GM11168 (cell line): ENCODE measurements at regions not wholly inside any gene's neighbourhood (a gene's known extent, or its start where the extent isn't known, plus 50 kb on each side); places are given as distances from the start of the nearest gene placed in this dataset.
"Not testable (repeated sequence)": the region's sequence is repeated elsewhere in the genome, so short reads cannot be mapped to it uniquely, and the experiment has no call there.

Experiments
- in situ Hi-C: fragments of 300-500 bp; cut with MboI; formaldehyde crosslinking; loops from one replicate; pipeline ENCODE4 v1.12.0; 2022; ENCODE audit warnings: low sequenced_read_pairs; ENCODE audit not compliant: unreplicated experiment

GRCh38 chr11:116678887-116679286 lies 93.9 kb downstream of the BUD13 start:
- in situ Hi-C loops = no loop called here

DNA sequence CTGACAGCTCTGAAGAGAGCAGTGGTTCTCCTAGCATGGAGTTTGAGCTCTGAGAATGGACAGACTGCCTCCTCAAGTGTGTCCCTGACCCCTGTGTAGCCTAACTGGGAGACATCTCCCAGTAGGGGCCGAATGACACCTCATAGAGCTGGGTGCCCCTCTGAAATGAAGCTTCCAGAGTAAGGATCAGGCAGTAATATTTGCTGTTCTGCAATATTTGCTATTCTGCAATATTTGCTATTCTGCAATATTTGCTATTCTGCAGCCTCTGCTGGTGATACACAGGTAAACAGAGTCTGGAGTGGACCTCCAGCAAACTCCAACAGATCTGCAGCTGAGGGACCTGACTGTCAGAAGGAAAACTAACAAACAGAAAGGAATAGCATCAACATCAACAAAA lies 105.5 kb downstream of the BUD13 start:
- in situ Hi-C loops = not testable (repeated sequence)

DNA sequence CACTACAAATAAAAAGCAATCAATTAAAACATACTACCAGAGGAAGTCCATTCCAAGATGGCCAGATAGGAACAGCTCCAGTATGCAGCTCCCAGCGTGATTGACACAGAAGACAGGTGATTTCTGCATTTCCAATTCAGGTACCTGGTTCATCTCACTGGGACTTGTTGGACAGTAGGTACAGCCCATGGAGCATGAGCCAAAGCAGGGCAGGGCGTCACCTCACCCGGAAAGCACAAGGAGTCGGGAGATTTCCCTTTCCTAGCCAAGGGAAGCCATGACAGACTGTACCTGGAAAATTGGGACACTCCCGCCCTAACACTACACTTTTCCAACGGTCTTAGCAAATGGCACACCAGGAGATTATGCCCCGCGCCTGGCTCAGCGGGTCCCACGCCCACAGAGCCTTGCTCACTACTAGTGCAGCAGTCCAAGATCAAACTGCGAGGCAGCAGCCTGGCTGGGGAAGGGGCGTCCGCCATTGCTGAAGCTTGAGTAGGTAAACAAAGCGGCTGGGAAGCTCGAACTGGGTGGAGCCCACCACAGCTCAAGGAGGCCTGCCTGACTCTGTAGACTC lies 106.0 kb downstream of the BUD13 start:
- in situ Hi-C loops = not testable (repeated sequence)

DNA sequence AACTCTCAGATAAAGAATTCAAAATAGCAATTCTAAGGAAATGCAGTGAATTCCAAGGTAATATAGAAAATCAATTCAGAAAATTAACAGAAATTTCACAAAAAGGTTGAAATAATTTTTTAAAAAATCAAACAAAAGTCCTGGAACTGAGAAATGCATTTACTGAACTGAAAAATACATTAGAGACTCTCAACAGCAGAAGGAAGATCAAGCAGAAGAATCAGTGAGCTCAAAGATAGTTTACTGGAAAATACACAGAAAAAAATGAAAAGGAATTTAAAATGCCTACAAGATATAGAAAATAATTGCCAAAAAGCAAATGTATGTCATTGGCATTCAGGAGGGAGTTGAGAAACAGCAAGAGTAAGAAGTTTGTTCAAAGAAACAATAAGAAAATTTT lies 107.3 kb downstream of the BUD13 start:
- in situ Hi-C loops = no loop called here

DNA sequence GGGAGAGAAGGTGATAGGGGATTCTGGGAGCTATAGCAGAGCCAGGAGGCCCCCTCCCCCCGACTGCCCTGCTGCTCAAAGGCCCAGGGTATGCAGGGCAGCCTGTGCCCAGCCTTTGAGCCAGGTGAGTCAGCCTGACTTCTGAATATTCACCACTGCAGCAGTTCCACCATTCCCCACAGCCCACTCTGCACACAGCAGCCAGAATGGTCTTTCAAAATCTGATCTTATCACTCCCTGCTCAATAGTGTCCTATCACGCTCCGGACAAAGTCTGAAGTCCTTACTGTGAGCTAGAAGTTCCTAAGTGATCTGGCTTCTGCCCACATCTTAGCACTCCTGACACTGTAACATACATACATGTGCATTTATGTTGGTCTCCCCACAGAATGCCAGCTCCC lies 111.7 kb downstream of the BUD13 start:
- in situ Hi-C loops = no loop called here

GRCh38 chr11:116660011-116660410 lies 112.8 kb downstream of the BUD13 start:
- in situ Hi-C loops = no loop called here

GRCh38 chr11:116658876-116659535 lies 113.8 kb downstream of the BUD13 start:
- in situ Hi-C loops = no loop called here

- in situ Hi-C loops = no loop called here
Observed at GRCh38 chr11:116657842-116658825, 114.7 kb downstream of the BUD13 start.

DNA sequence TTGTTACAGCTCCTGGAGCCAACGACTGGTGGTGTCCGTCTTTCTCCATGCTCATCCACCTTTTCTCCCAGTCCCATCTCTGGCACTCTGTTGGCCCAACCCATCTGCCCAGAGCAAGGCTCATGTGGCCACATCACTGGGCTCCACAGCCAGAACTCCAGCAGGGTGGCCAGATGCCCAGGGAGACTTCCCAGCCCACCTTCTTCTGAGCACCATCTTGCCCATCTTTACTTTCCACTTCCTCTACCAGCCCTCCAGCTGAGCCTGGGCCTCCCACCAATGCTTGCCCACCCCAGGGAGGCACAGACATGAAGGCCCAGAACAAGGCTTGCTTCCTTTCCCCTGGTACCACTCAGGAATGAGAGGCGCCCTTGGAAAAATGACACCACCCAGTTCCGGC lies 116.8 kb downstream of the BUD13 start:
- in situ Hi-C loops = no loop called here

DNA sequence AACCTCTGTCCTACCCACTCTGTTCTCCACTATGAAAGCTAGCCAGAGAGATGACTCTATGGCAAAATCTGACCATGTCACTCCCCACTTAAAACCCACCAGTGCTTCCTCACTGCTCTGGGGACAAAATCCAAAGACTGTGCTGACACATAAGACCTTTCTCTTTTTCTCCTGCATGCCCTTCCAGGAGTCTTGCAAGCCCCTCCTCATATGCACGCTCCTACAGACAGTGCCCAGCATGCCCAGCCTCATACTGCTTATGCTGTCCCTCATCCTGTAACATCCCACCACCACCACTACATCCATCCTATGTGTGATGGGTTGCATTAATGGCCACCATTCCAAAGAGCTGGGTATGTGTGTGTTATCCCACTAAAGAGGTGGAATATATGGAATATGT lies 118.3 kb downstream of the BUD13 start:
- in situ Hi-C loops = no loop called here

DNA sequence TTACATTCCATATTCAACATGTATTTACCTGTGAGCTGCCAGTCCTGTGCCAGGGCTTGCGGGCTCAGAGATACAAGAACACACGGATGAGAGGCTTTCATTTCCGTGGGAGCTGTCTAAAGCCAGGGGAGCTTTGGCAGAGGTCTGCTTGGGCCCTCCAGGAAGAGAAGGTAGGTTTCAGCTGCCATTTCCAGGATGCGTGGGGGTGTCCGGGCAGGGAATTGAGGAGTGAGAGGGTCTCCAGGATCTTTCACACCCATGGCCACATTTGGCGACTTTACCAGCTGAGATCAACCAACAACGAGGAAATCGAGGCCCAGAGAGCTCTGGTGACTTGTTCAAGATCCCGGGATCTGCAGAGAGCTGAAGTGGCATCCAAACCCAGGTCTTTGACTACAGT lies 119.6 kb downstream of the BUD13 start:
- in situ Hi-C loops = no loop called here

- in situ Hi-C loops = no loop called here
Observed at GRCh38 chr11:116651737-116652237, 121.0 kb downstream of the BUD13 start.

- in situ Hi-C loops = no loop called here
Observed at GRCh38 chr11:116651098-116651736, 121.6 kb downstream of the BUD13 start.

- in situ Hi-C loops = no loop called here
Observed at GRCh38 chr11:116650052-116650451, 122.7 kb downstream of the BUD13 start.

GRCh38 chr11:116649268-116649667 lies 123.5 kb downstream of the BUD13 start:
- in situ Hi-C loops = no loop called here

DNA sequence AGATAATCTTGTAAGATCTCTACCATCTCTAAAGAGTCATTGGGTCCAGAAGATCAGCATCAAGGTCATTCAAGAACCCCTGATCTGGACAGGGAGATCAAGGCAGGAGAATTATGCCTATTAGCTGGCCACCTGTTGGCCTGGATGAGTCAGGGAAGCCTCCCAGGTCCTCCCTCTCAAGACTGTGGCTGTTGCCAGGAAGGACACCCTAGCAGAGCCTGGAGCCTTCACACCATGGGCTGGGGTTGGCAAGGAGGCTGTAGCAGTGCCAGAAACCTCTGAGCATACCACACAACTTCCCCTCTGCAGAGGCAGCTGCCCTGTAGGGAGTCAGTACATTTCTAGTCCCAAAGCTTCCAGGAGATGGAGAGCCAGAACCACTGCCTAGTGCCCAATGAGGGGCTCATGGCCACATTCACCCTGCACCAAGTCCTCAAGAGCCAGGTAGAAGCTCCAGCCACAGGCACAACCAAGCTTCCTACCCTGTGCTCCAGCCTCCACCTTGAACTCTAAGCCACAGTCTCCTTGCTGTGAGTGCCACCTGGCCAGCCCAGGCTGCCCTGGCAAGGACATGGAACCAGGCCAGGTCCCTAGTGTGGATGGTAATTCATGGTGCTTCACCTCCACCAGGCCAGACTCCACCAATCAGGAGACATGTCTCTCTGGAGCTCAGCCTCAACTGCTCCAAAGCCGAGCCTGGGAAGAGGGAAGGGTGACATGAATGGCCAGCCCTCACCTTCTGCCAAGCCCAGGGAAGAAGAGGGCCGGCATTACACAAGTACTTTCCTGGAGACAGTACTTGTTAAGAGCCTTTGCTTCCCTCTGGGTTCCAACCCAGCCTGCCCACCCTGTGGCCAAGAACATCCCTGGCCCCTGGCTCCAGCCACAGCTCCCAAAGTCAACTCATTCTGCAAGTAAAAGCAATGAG lies 124.3 kb downstream of the BUD13 start:
- in situ Hi-C loops = no loop called here

DNA sequence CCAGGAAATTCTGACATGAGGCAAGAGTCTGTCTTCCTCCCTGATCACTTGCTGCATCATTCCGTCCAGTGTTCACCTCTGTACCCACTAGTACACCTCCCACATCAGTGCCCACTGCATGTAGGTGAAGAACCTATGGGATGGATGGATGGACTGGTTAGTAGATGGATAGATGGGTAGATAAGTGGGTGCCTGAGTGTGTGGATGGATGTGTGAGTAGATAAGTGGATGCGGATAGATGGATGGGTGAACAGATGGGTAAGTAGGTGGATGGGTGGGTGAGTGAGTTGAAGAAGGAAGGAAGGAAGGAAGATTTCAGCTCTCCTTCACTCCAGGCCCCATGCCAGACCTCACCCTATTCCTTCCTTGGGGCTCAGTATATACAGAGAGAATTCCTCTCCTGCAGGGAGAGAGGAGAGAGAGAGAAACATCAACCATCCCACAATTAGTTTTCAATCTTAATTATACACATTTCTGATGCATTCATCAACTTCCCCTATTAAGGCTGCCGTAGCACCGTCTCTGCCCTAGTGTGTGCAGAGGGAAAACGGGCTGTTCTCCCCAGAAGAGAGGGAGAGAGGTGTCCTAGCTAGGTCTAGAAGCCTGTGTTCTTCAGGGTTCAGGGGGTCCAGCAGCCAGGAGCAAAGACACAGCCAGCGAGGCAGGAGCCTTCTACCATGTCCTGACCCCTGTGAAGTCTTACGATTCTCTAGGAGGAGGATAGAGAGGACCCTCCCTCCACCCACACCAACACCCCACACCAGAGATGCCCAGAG lies 125.3 kb downstream of the BUD13 start:
- in situ Hi-C loops = no loop called here

GRCh38 chr11:116646191-116646590 lies 126.6 kb downstream of the BUD13 start:
- in situ Hi-C loops = no loop called here

GRCh38 chr11:116644941-116645305 lies 127.9 kb downstream of the BUD13 start:
- in situ Hi-C loops = no loop called here
